Fibroblast of lung (primary cell): ENCODE measurements at regions not wholly inside any gene's neighbourhood (a gene's known extent, or its start where the extent isn't known, plus 50 kb on each side); places are given as distances from the start of the nearest gene placed in this dataset.

Experiments used
- DNase-seq, 2 donors: peaks; one replicate each; pipeline versions ENCODE4 v3.0.0 to v3.0.0-alpha.2; 2010; ENCODE audit warnings: low read depth in 2 of 2
- H2AFZ ChIP-seq: 2 replicates; pipeline ENCODE4 v1.5.1; 2012; ENCODE audit warnings: low read length, control low read depth, inconsistent platforms
- H3K27ac ChIP-seq: 2 replicates; pipeline ENCODE4 v1.5.1; 2011; ENCODE audit warnings: low read length, control low read depth; ENCODE audit not compliant: insufficient read depth
- H3K27me3 ChIP-seq: 2 replicates; pipeline ENCODE4 v1.5.1; 2011; ENCODE audit warnings: mild to moderate bottlenecking, low read length; ENCODE audit not compliant: control insufficient read depth, insufficient read depth
- H3K36me3 ChIP-seq: 2 replicates; pipeline ENCODE4 v1.5.1; 2011; ENCODE audit warnings: low read length; ENCODE audit not compliant: control insufficient read depth, insufficient read depth
- H3K4me1 ChIP-seq: 2 replicates; pipeline ENCODE4 v1.5.1; 2011; ENCODE audit warnings: low read length; ENCODE audit not compliant: control insufficient read depth, insufficient read depth; ENCODE audit errors: extremely low read depth
- H3K4me2 ChIP-seq: 2 replicates; pipeline ENCODE4 v1.5.1; 2011; ENCODE audit warnings: low read length, control low read depth; ENCODE audit not compliant: insufficient read depth; ENCODE audit errors: extremely low read depth
- H3K4me3 ChIP-seq, 4 experiments: fragments of 200-600 bp in 1 of 4; sonication (generic) in 1 of 4; replicated peaks in 1 of 4; 2 replicates each; pipeline ENCODE4 v1.5.1; 2011 to 2016; ENCODE audit warnings: low read length in 4 of 4, low read depth in 3 of 4, mild to moderate bottlenecking in 3 of 4, control low read depth in 2 of 4, inconsistent platforms in 1 of 4, mixed read lengths in 1 of 4; ENCODE audit not compliant: insufficient read depth in 1 of 4; ENCODE audit errors: control extremely low read depth in 1 of 4
- H3K79me2 ChIP-seq: 2 replicates; pipeline ENCODE4 v1.5.1; 2012; ENCODE audit warnings: mild to moderate bottlenecking, low read length, inconsistent platforms; ENCODE audit not compliant: control insufficient read depth, insufficient read depth
- H3K9ac ChIP-seq: 2 replicates; pipeline ENCODE4 v1.5.1; 2011; ENCODE audit warnings: mild to moderate bottlenecking, low read length, control low read depth; ENCODE audit not compliant: insufficient read depth
- H3K9me3 ChIP-seq: 2 replicates; pipeline ENCODE4 v1.5.1; 2012; ENCODE audit warnings: low read depth, low read length; ENCODE audit not compliant: control insufficient read depth, insufficient read depth
- H4K20me1 ChIP-seq: 2 replicates; pipeline ENCODE4 v1.5.1; 2011; ENCODE audit warnings: low read length; ENCODE audit not compliant: control insufficient read depth, insufficient read depth; ENCODE audit errors: extremely low read depth
- EZH2 ChIP-seq: IDR thresholded peaks from 2 replicates; pipeline ENCODE4 v1.5.1; 2012; ENCODE audit warnings: low read length, control low read depth, mild to moderate bottlenecking; ENCODE audit errors: missing control alignments
- TF ChIP-seq, protein P1 (sequence below), 2 donors: IDR thresholded peaks in 1 of 2; conservative IDR thresholded peaks in 1 of 2; 1 replicate in 1 of 2; 2 replicates in 1 of 2; pipeline ENCODE4 v1.5.1; 2011 to 2012; ENCODE audit warnings: low read length in 2 of 2, control low read depth in 1 of 2, inconsistent platforms in 1 of 2, low read depth in 1 of 2, mild to moderate bottlenecking in 1 of 2

DNA sequence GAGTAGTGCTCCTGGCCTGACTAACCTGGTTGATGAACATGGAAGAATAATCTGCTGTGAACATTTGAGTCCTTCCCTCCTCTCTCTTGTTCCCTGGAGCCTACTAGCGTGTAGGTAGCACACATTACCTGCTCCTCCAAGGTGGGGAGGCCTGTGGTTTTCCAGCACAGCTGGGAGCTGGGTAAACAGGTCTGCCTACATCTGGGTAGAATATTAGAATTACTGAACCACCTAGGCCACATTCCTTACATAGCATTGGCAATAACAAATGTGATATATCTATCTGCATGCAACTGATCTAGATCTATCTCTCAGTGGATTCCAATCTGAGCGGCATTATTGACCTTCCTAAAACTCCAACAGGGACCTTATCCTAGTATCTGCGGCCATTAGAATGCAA lies 151.0 kb upstream of the ZNF366 start:
- no peaks in the 10 kb centered on the region for H3K4me1 ChIP-seq
- no peaks in the 10 kb centered on the region for H4K20me1 ChIP-seq
- no peaks in the 10 kb centered on the region for H3K27me3 ChIP-seq
- no peak overlapping the region for H3K27ac ChIP-seq
- TF ChIP-seq EZH2 = no peak
- TF ChIP-seq, protein P1, sequence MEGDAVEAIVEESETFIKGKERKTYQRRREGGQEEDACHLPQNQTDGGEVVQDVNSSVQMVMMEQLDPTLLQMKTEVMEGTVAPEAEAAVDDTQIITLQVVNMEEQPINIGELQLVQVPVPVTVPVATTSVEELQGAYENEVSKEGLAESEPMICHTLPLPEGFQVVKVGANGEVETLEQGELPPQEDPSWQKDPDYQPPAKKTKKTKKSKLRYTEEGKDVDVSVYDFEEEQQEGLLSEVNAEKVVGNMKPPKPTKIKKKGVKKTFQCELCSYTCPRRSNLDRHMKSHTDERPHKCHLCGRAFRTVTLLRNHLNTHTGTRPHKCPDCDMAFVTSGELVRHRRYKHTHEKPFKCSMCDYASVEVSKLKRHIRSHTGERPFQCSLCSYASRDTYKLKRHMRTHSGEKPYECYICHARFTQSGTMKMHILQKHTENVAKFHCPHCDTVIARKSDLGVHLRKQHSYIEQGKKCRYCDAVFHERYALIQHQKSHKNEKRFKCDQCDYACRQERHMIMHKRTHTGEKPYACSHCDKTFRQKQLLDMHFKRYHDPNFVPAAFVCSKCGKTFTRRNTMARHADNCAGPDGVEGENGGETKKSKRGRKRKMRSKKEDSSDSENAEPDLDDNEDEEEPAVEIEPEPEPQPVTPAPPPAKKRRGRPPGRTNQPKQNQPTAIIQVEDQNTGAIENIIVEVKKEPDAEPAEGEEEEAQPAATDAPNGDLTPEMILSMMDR (conservative IDR thresholded peaks at IDR 0.05 in 1 of 2, IDR thresholded peaks at IDR 0.05 in 1 of 2; ENCODE audit: low read depth in 1 of 2, low read length in 2 of 2) = no peak
- H3K36me3 ChIP-seq = no peaks in the 10 kb centered on the region
- H3K9me3 ChIP-seq = no peaks in the 10 kb centered on the region
- no peak overlapping the region for H3K4me3 ChIP-seq
- no peak overlapping the region for H3K9ac ChIP-seq
- no peak overlapping the region for H2AFZ ChIP-seq
- no peak for DNase-seq
- no peaks in the 10 kb centered on the region for H3K79me2 ChIP-seq
- no peak overlapping the region for H3K4me2 ChIP-seq

DNA sequence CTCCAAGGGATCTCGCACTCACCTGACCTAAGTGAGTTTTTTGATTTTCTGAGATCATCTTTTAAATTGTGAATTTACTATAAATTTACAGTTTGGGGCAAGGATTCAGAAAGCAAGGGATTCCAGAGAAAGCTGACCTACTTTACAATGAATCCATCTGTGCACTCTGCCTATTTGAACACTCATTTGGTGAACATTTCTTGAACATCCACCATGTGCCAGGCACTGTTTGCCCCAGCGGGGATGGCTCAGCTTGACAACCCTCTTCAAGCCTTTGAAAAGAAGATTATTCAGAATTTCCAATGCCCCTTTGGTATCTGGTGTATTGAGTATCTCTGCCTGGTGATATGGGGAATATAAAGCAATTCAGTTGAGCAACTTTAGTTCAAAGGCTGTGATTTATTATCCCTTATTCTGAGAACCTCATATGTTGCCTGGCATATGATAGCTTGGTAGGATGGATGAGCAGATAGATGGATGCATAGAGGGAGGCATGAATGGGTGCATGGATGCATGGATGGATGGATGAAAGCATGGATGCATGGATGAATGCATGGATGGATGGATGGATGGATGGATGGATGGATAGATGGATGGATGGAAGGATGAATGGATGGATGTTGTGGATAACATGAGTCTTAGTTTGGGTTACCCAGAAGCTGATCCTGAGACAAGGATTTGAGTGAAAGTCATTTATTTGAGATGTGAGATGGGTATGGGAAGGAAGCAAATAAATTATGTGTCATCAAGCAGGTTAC lies 149.7 kb upstream of the ZNF366 start:
- DNase-seq = no peak
- H2AFZ ChIP-seq = no peak overlapping the region

GRCh38 chr5:72656331-72656730 lies 149.1 kb upstream of the ZNF366 start:
- Histone ChIP-seq H3K9me3 (no peaks in the 10 kb centered on the region), H3K79me2 (no peaks in the 10 kb centered on the region), H3K27ac (no peak overlapping the region), H3K36me3 (no peaks in the 10 kb centered on the region), H2AFZ (no peak overlapping the region), H3K4me2 (no peak overlapping the region), H3K9ac (no peak overlapping the region), H4K20me1 (no peaks in the 10 kb centered on the region), H3K4me1 (no peaks in the 10 kb centered on the region), H3K27me3 (no peaks in the 10 kb centered on the region), H3K4me3 (no peak overlapping the region)
- DNase-seq = no peak
- TF ChIP-seq, protein P1 (conservative IDR thresholded peaks at IDR 0.05 in 1 of 2, IDR thresholded peaks at IDR 0.05 in 1 of 2; ENCODE audit: low read depth in 1 of 2, low read length in 2 of 2) = no peak
- TF ChIP-seq EZH2 = no peak

More for the DNA sequence above, 149.7 kb upstream of the ZNF366 start:
- no peak overlapping the region for H3K4me2 ChIP-seq
- no peaks in the 10 kb centered on the region for H3K4me1 ChIP-seq
- H3K36me3 ChIP-seq = no peaks in the 10 kb centered on the region
- H3K27ac ChIP-seq = no peak overlapping the region
- H3K9ac ChIP-seq = no peak overlapping the region
- no peaks in the 10 kb centered on the region for H3K79me2 ChIP-seq
- no peak for TF ChIP-seq EZH2
- TF ChIP-seq, protein P1 (conservative IDR thresholded peaks at IDR 0.05 in 1 of 2, IDR thresholded peaks at IDR 0.05 in 1 of 2; ENCODE audit: low read depth in 1 of 2, low read length in 2 of 2) = no peak
- H4K20me1 ChIP-seq = no peaks in the 10 kb centered on the region
- no peaks in the 10 kb centered on the region for H3K27me3 ChIP-seq
- H3K4me3 ChIP-seq = no peak overlapping the region
- no peaks in the 10 kb centered on the region for H3K9me3 ChIP-seq
